SU-DHL-6 (cell line): ENCODE measurements at regions not wholly inside any gene's neighbourhood (a gene's known extent, or its start where the extent isn't known, plus 50 kb on each side); places are given as distances from the start of the nearest gene placed in this dataset.

ENCODE experiments used
- H2AFZ ChIP-seq: fragments of 200-600 bp; sonication (generic); 2 replicates; pipeline ENCODE4 v1.6.1; 2014; ENCODE audit warnings: low read depth, mild to moderate bottlenecking, moderate library complexity, mixed read lengths, antibody characterized with exemption, low read length; ENCODE audit not compliant: severe bottlenecking
- H3F3A ChIP-seq: fragments of 200-600 bp; shearing (Covaris generic); 2 replicates; pipeline ENCODE4 v1.6.0; 2016; ENCODE audit warnings: antibody characterized with exemption, mild to moderate bottlenecking; ENCODE audit not compliant: insufficient read depth
- H3K27ac ChIP-seq: fragments of 200-600 bp; sonication (generic); 2 replicates; pipeline ENCODE4 v1.5.1; 2016; ENCODE audit warnings: low read depth, mild to moderate bottlenecking, low read length, moderate library complexity, mixed read lengths
- H3K27me3 ChIP-seq: fragments of 200-600 bp; sonication (generic), shearing (Covaris generic); 2 replicates; pipeline ENCODE4 v1.6.0; 2014; ENCODE audit warnings: mild to moderate bottlenecking, low read length
- H3K36me3 ChIP-seq: fragments of 200-600 bp; sonication (generic); 2 replicates; pipeline ENCODE4 v1.6.1; 2014; ENCODE audit warnings: mild to moderate bottlenecking, low read length, mixed read lengths
- H3K4me2 ChIP-seq: fragments of 300-600, 200-600 bp; shearing (Covaris generic), sonication (generic); 2 replicates; pipeline ENCODE4 v1.6.0; 2014; ENCODE audit warnings: low read length, low read depth, mild to moderate bottlenecking; ENCODE audit not compliant: poor library complexity, severe bottlenecking
- H3K4me3 ChIP-seq: fragments of 200-600 bp; sonication (generic); 2 replicates; pipeline ENCODE4 v1.5.1; 2014; ENCODE audit warnings: antibody characterized with exemption, low read length, mild to moderate bottlenecking, mixed read lengths; ENCODE audit not compliant: insufficient read depth, poor library complexity, severe bottlenecking
- H3K79me2 ChIP-seq: fragments of 200-600 bp; sonication (generic); 2 replicates; pipeline ENCODE4 v1.6.1; 2014; ENCODE audit warnings: mild to moderate bottlenecking, low read length, moderate library complexity; ENCODE audit not compliant: insufficient read depth
- H3K9ac ChIP-seq: fragments of 200-600 bp; sonication (generic); 2 replicates; pipeline ENCODE4 v1.7.0; 2014; ENCODE audit warnings: mild to moderate bottlenecking, low read length
- H3K9me2 ChIP-seq: fragments of 200-600 bp; sonication (generic); replicated peaks from 2 replicates; pipeline ENCODE4 v1.6.1; 2014; ENCODE audit warnings: low read length; ENCODE audit not compliant: insufficient read depth
- H3K9me3 ChIP-seq: fragments of 200-600 bp; sonication (generic); 2 replicates; pipeline ENCODE4 v1.6.1; 2014; ENCODE audit warnings: low read length, mixed read lengths; ENCODE audit not compliant: insufficient read depth
- H4K20me1 ChIP-seq: fragments of 200-600 bp; sonication (generic); 2 replicates; pipeline ENCODE4 v1.6.1; 2014; ENCODE audit warnings: low read depth, mild to moderate bottlenecking, antibody characterized with exemption, low read length, moderate library complexity, mixed read lengths
- EZH2phosphoT487 ChIP-seq: fragments of 200-600 bp; sonication (generic), shearing (Covaris generic); conservative IDR thresholded peaks from 2 replicates; pipeline ENCODE4 v1.6.1; 2018; ENCODE audit warnings: mild to moderate bottlenecking, antibody characterized with exemption, low read length, moderate library complexity, mixed read lengths
- TF ChIP-seq, protein P1 (sequence below): fragments of 200-600 bp; sonication (generic); IDR thresholded peaks from one replicate; pipeline ENCODE4 v1.5.1; 2017; ENCODE audit warnings: antibody characterized with exemption, mild to moderate bottlenecking, low read length, moderate library complexity; ENCODE audit not compliant: insufficient read depth, poor library complexity, severe bottlenecking

DNA sequence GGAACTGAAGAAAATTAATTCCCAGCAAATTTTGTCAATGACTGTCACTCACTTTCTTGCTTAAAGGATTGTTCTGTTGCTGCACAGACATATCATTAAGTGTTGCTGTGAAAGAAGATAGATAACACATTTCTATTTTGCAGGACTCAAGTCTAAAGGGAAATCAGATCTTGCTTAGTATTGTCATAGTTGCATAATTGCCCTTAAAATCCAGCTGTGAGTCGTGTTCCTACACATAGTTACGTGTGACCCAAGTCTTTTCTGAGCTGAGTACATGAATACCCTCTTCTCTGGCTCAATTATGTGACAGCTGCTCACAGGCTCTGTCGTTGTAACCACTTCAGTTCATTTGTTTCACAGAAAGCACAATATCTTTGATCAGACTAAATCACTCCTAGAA, 390.8 kb downstream of the DTWD2 start:
- Histone ChIP-seq H3K4me2 (no peak overlapping the region), H3K27me3 (no peaks in the 10 kb centered on the region), H2AFZ (no peak overlapping the region), H4K20me1 (no peaks in the 10 kb centered on the region), H3F3A (no peaks in the 10 kb centered on the region), H3K27ac (no peak overlapping the region), H3K9me2 (no peaks in the 10 kb centered on the region), H3K4me3 (no peak overlapping the region), H3K9me3 (no peaks in the 10 kb centered on the region), H3K9ac (no peak overlapping the region), H3K79me2 (no peaks in the 10 kb centered on the region), H3K36me3 (no peaks in the 10 kb centered on the region)
- TF ChIP-seq, protein P1, sequence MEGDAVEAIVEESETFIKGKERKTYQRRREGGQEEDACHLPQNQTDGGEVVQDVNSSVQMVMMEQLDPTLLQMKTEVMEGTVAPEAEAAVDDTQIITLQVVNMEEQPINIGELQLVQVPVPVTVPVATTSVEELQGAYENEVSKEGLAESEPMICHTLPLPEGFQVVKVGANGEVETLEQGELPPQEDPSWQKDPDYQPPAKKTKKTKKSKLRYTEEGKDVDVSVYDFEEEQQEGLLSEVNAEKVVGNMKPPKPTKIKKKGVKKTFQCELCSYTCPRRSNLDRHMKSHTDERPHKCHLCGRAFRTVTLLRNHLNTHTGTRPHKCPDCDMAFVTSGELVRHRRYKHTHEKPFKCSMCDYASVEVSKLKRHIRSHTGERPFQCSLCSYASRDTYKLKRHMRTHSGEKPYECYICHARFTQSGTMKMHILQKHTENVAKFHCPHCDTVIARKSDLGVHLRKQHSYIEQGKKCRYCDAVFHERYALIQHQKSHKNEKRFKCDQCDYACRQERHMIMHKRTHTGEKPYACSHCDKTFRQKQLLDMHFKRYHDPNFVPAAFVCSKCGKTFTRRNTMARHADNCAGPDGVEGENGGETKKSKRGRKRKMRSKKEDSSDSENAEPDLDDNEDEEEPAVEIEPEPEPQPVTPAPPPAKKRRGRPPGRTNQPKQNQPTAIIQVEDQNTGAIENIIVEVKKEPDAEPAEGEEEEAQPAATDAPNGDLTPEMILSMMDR, result no peak
- no peak for TF ChIP-seq EZH2phosphoT487

DNA sequence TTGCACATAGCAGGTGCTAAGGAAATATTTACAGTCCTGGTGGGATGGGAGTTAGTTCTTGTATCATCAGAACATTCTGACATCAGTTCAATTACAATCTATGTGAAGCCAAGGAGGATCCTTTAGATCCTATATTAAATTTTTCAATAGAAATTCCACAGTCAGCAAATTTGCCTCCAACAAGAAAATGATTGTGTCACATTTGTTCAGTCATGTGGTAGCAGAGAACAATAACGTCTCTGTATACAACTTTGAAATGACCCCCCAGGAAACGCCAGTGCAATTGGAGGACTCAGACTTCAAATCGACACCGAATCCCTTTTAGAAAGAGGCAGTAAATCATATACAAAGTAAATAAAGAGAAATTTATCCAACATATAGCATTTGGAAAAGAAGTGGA, 392.1 kb downstream of the DTWD2 start:
- H3K4me2 ChIP-seq, result no peak overlapping the region
- H3F3A ChIP-seq, result no peaks in the 10 kb centered on the region
- no peak overlapping the region for H3K27ac ChIP-seq
- no peak for TF ChIP-seq EZH2phosphoT487
- TF ChIP-seq, protein P1, result no peak
- no peak overlapping the region for H3K9ac ChIP-seq
- H4K20me1 ChIP-seq, result no peaks in the 10 kb centered on the region
- H3K9me3 ChIP-seq, result no peaks in the 10 kb centered on the region
- H3K36me3 ChIP-seq, result no peaks in the 10 kb centered on the region
- H2AFZ ChIP-seq, result no peak overlapping the region
- H3K4me3 ChIP-seq, result no peak overlapping the region
- H3K27me3 ChIP-seq, result no peaks in the 10 kb centered on the region
- no peaks in the 10 kb centered on the region for H3K79me2 ChIP-seq
- no peaks in the 10 kb centered on the region for H3K9me2 ChIP-seq

DNA sequence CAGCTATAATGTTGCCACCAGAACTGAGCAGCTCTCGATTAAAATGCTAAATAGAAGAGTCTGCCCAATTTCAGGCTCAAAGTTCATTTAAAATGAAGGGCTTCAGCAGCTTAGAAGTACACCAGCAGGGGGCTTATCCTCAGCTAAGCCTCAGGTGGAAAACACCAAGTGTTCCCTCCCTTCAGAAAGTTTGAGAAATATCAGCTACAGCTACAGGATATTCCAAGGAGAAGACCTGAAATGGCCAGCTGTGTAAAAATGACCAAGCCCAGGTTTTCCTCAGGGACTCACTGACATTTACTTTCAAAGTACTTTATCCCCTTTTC, 395.4 kb downstream of the DTWD2 start:
- H3K36me3 ChIP-seq, result no peaks in the 10 kb centered on the region
- no peak overlapping the region for H3K4me3 ChIP-seq
- H3K9me2 ChIP-seq, result no peaks in the 10 kb centered on the region
- no peaks in the 10 kb centered on the region for H4K20me1 ChIP-seq
- H3K9ac ChIP-seq, result no peak overlapping the region
- H3F3A ChIP-seq, result no peaks in the 10 kb centered on the region
- no peak overlapping the region for H3K4me2 ChIP-seq
- H3K79me2 ChIP-seq, result no peaks in the 10 kb centered on the region
- no peaks in the 10 kb centered on the region for H3K9me3 ChIP-seq
- no peak overlapping the region for H3K27ac ChIP-seq
- no peaks in the 10 kb centered on the region for H3K27me3 ChIP-seq
- no peak overlapping the region for H2AFZ ChIP-seq
- TF ChIP-seq, protein P1, result no peak
- no peak for TF ChIP-seq EZH2phosphoT487
